22Rv1 (cell line): ENCODE measurements at regions not wholly inside any gene's neighbourhood (a gene's known extent, or its start where the extent isn't known, plus 50 kb on each side); places are given as distances from the start of the nearest gene placed in this dataset.

ENCODE experiments used
- CTCF ChIP-seq: fragments of 450-650 bp; IDR thresholded peaks from 2 replicates; pipeline ENCODE4 v1.5.1; 2017; ENCODE audit warnings: mild to moderate bottlenecking
- ZFX ChIP-seq: fragments of 450-650 bp; IDR thresholded peaks from 2 replicates; pipeline ENCODE4 v1.6.1; 2017; ENCODE audit warnings: antibody characterized with exemption, borderline replicate concordance

- no peak for TF ChIP-seq ZFX
- TF ChIP-seq CTCF = no peak
Measured at GRCh38 chr18:42178376-42179080, 223.5 kb downstream of the PIK3C3 start.
